ENCODE measurements at regions not wholly inside any gene's neighbourhood (a gene's known extent, or its start where the extent isn't known, plus 50 kb on each side); places are given as distances from the start of the nearest gene placed in this dataset.

- peaks cover 7% of the 10 kb centered on the region for H3K4me1 Mint-ChIP-seq (ENCODE audit: low read depth)
- no peak for TF ChIP-seq CTCF (IDR thresholded peaks at IDR 0.05; ENCODE audit: unreplicated experiment)
- H3K27me3 Mint-ChIP-seq, result peaks cover 4% of the 10 kb centered on the region
- no peaks in the 10 kb centered on the region for H3K36me3 Mint-ChIP-seq (ENCODE audit: insufficient read depth)
- no peak overlapping the region for H3K4me3 Mint-ChIP-seq (ENCODE audit: low read depth)
- H3K27ac Mint-ChIP-seq, result no peak overlapping the region
- no peak for DNase-seq (ENCODE audit: low spot score, unreplicated experiment)
- H3K9me3 Mint-ChIP-seq (ENCODE audit: low read depth), result no peaks in the 10 kb centered on the region
Observed at GRCh38 chr6:6818078-6818639, 229.6 kb downstream of the LY86 start.

- Mint-ChIP-seq H3K27ac (no peak overlapping the region), H3K27me3 (peaks cover 25% of the 10 kb centered on the region), H3K36me3 (ENCODE audit: insufficient read depth) (no peaks in the 10 kb centered on the region), H3K9me3 (ENCODE audit: low read depth) (no peaks in the 10 kb centered on the region), H3K4me3 (ENCODE audit: low read depth) (no peak overlapping the region), H3K4me1 (ENCODE audit: low read depth) (peaks cover 2% of the 10 kb centered on the region)
- no peak for TF ChIP-seq CTCF (IDR thresholded peaks at IDR 0.05; ENCODE audit: unreplicated experiment)
- no peak for DNase-seq (ENCODE audit: low spot score, unreplicated experiment)
Observed at GRCh38 chr6:6820641-6821238, 232.2 kb downstream of the LY86 start.

GRCh38 chr6:6821639-6822261 lies 233.2 kb downstream of the LY86 start:
- H3K4me1 Mint-ChIP-seq (ENCODE audit: low read depth), result peaks cover 2% of the 10 kb centered on the region
- H3K36me3 Mint-ChIP-seq (ENCODE audit: insufficient read depth), result no peaks in the 10 kb centered on the region
- peaks cover 25% of the 10 kb centered on the region for H3K27me3 Mint-ChIP-seq
- no peak overlapping the region for H3K4me3 Mint-ChIP-seq (ENCODE audit: low read depth)
- TF ChIP-seq CTCF (IDR thresholded peaks at IDR 0.05; ENCODE audit: unreplicated experiment), result no peak
- no peak overlapping the region for H3K27ac Mint-ChIP-seq
- DNase-seq (ENCODE audit: low spot score, unreplicated experiment), result no peak
- H3K9me3 Mint-ChIP-seq (ENCODE audit: low read depth), result no peaks in the 10 kb centered on the region

GRCh38 chr6:6823030-6823429 lies 234.5 kb downstream of the LY86 start:
- H3K9me3 Mint-ChIP-seq (ENCODE audit: low read depth), result no peaks in the 10 kb centered on the region
- peaks cover 25% of the 10 kb centered on the region for H3K27me3 Mint-ChIP-seq
- H3K4me1 Mint-ChIP-seq (ENCODE audit: low read depth), result peaks cover 2% of the 10 kb centered on the region
- no peaks in the 10 kb centered on the region for H3K36me3 Mint-ChIP-seq (ENCODE audit: insufficient read depth)
- no peak overlapping the region for H3K4me3 Mint-ChIP-seq (ENCODE audit: low read depth)
- no peak for TF ChIP-seq CTCF (IDR thresholded peaks at IDR 0.05; ENCODE audit: unreplicated experiment)
- DNase-seq (ENCODE audit: low spot score, unreplicated experiment), result no peak
- H3K27ac Mint-ChIP-seq, result no peak overlapping the region

GRCh38 chr6:6823568-6824224 lies 235.2 kb downstream of the LY86 start:
- Mint-ChIP-seq H3K27me3 (peaks cover 25% of the 10 kb centered on the region), H3K4me3 (ENCODE audit: low read depth) (no peak overlapping the region), H3K36me3 (ENCODE audit: insufficient read depth) (no peaks in the 10 kb centered on the region), H3K4me1 (ENCODE audit: low read depth) (peaks cover 2% of the 10 kb centered on the region), H3K27ac (no peak overlapping the region), H3K9me3 (ENCODE audit: low read depth) (no peaks in the 10 kb centered on the region)
- no peak for DNase-seq (ENCODE audit: low spot score, unreplicated experiment)
- no peak for TF ChIP-seq CTCF (IDR thresholded peaks at IDR 0.05; ENCODE audit: unreplicated experiment)

Measured in progenitor cell of endocrine pancreas (in vitro differentiated cells).